Suprapubic skin (tissue), 4 donors: ENCODE measurements at regions not wholly inside any gene's neighbourhood (a gene's known extent, or its start where the extent isn't known, plus 50 kb on each side); places are given as distances from the start of the nearest gene placed in this dataset.

Experiments
- DNase-seq, 2 donors: peaks; one replicate each; pipeline ENCODE4 v3.0.0-alpha.2; 2019; ENCODE audit warnings: low spot score in 2 of 2
- H3K27ac ChIP-seq: fragments of 200-600 bp; sonication (generic); one replicate; pipeline ENCODE4 v1.5.1; 2019
- H3K27me3 ChIP-seq: fragments of 200-600 bp; sonication (generic); one replicate; pipeline ENCODE4 v1.5.1; 2019
- H3K36me3 ChIP-seq: fragments of 200-600 bp; sonication (generic); one replicate; pipeline ENCODE4 v1.5.1; 2019
- H3K4me1 ChIP-seq: fragments of 200-600 bp; sonication (generic); one replicate; pipeline ENCODE4 v1.5.1; 2019
- H3K4me3 ChIP-seq: fragments of 200-600 bp; sonication (generic); one replicate; pipeline ENCODE4 v1.5.1; 2019; ENCODE audit warnings: mild to moderate bottlenecking
- H3K9me3 ChIP-seq: fragments of 200-600 bp; sonication (generic); one replicate; pipeline ENCODE4 v1.5.1; 2019
- CTCF ChIP-seq, 2 donors: fragments of 200-600 bp in 1 of 2; fragments of 450-650 bp in 1 of 2; sonication (generic) in 1 of 2; IDR thresholded peaks; one replicate each; pipeline ENCODE4 v1.5.1; 2016 to 2019; ENCODE audit warnings: antibody characterized with exemption in 2 of 2, mild to moderate bottlenecking in 1 of 2, moderate library complexity in 1 of 2
- EP300 ChIP-seq: sonication (generic); formaldehyde crosslinking; IDR thresholded peaks from one replicate; pipeline ENCODE4 v1.6.1; 2017; ENCODE audit warnings: antibody characterized with exemption
- POLR2A ChIP-seq, 2 donors: fragments of 450-650 bp; IDR thresholded peaks; one replicate each; pipeline ENCODE4 v1.6.1; 2017; ENCODE audit warnings: antibody characterized with exemption in 2 of 2, mild to moderate bottlenecking in 2 of 2, moderate library complexity in 2 of 2
- POLR2AphosphoS5 ChIP-seq, 3 donors: sonication (generic); formaldehyde crosslinking; IDR thresholded peaks; one replicate each; pipeline ENCODE4 v1.6.1; 2017; ENCODE audit warnings: antibody characterized with exemption in 3 of 3
- WGBS: methylation state at CpG from one replicate; pipeline ENCODE4 v1.1.5; 2018; 5-methylcytosine and 5-hydroxymethylcytosine counted together

DNA sequence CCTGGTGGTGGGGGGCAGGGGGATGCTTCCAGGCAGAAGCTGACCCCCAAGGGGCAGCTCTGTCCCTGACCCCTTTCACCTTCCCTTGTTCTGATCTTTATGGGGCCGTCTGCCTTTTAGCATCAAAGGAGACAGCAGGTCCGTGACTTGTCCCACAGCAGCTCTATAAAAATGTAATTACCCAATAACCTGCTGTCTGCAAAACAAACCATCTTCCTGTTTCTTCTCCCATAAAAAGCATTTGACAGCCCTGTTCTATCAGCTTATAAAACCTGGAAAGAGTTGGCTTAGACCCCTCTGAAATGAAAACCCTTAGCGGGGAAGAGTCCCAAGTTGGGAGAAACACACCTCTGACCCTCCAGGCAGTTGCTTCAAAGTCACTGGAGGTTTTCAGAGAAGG, 416.9 kb downstream of the MED13L start:
- Histone ChIP-seq H3K36me3 (no peaks in the 10 kb centered on the region), H3K27ac (no peak overlapping the region), H3K27me3 (no peaks in the 10 kb centered on the region), H3K4me1 (no peaks in the 10 kb centered on the region), H3K4me3 (no peak overlapping the region), H3K9me3 (no peaks in the 10 kb centered on the region)
- TF ChIP-seq POLR2AphosphoS5 (IDR thresholded peaks at IDR 0.05) (no peak), CTCF (IDR thresholded peaks at IDR 0.05) (no peak)
- WGBS, result 74% methylated on average over 3 of the region's 3 CpGs
- no peak for DNase-seq

GRCh38 chr12:115859231-115859630, 418.3 kb downstream of the MED13L start:
- TF ChIP-seq EP300 (no peak), POLR2A (IDR thresholded peaks at IDR 0.05) (no peak), CTCF (IDR thresholded peaks at IDR 0.05) (no peak), POLR2AphosphoS5 (IDR thresholded peaks at IDR 0.05) (no peak)
- H3K4me1 ChIP-seq, result no peaks in the 10 kb centered on the region
- DNase-seq, result no peak
- H3K4me3 ChIP-seq, result no peak overlapping the region
- 37% methylated on average over 6 of the region's 6 CpGs for WGBS
- H3K27me3 ChIP-seq, result no peaks in the 10 kb centered on the region
- H3K36me3 ChIP-seq, result no peaks in the 10 kb centered on the region
- no peaks in the 10 kb centered on the region for H3K9me3 ChIP-seq
- H3K27ac ChIP-seq, result no peak overlapping the region

GRCh38 chr12:115857923-115858322, 419.6 kb downstream of the MED13L start:
- H3K27me3 ChIP-seq, result no peaks in the 10 kb centered on the region
- H3K4me1 ChIP-seq, result no peaks in the 10 kb centered on the region
- no peak overlapping the region for H3K27ac ChIP-seq
- no peak for DNase-seq
- no peak overlapping the region for H3K4me3 ChIP-seq
- 80% methylated on average over 3 of the region's 3 CpGs for WGBS
- H3K9me3 ChIP-seq, result no peaks in the 10 kb centered on the region
- peak in 1 of 3 donors; percentile 44 for TF ChIP-seq POLR2AphosphoS5 (IDR thresholded peaks at IDR 0.05)
- no peak for TF ChIP-seq EP300
- no peak for TF ChIP-seq POLR2A (IDR thresholded peaks at IDR 0.05)
- TF ChIP-seq CTCF (IDR thresholded peaks at IDR 0.05), result no peak
- no peaks in the 10 kb centered on the region for H3K36me3 ChIP-seq

GRCh38 chr12:115857160-115857920, 420.2 kb downstream of the MED13L start:
- WGBS, result 59% methylated on average over 7 of the region's 7 CpGs
- TF ChIP-seq EP300 (no peak), POLR2A (IDR thresholded peaks at IDR 0.05) (no peak), CTCF (IDR thresholded peaks at IDR 0.05) (no peak), POLR2AphosphoS5 (IDR thresholded peaks at IDR 0.05) (no peak)
- no peaks in the 10 kb centered on the region for H3K36me3 ChIP-seq
- no peaks in the 10 kb centered on the region for H3K27me3 ChIP-seq
- H3K4me3 ChIP-seq, result no peak overlapping the region
- H3K27ac ChIP-seq, result no peak overlapping the region
- H3K4me1 ChIP-seq, result no peaks in the 10 kb centered on the region
- no peaks in the 10 kb centered on the region for H3K9me3 ChIP-seq
- DNase-seq, result no peak

DNA sequence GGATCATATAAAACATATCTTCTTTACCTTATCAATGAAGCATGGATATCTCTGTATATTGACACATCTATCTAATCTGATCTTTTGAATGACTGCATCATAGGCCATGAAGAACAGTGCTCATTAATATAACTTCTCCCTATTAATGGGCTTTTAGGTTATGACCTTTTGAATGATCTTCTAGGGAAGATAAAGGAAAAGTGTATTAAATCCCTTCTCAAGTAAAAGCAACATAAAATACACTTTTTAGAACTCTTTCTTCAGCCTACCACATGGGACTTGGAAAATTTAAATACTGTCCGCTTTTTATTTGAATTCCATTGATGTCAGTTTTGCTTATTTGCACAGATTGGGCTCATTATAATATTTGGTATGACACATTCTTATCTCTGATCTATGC, 425.4 kb downstream of the MED13L start:
- Histone ChIP-seq H3K9me3 (no peaks in the 10 kb centered on the region), H3K4me3 (no peak overlapping the region), H3K4me1 (no peaks in the 10 kb centered on the region), H3K27me3 (no peaks in the 10 kb centered on the region), H3K27ac (no peak overlapping the region), H3K36me3 (no peaks in the 10 kb centered on the region)
- WGBS, result 73% methylated on average over 1 of the region's 1 CpG
- TF ChIP-seq CTCF (IDR thresholded peaks at IDR 0.05), result no peak
- no peak for TF ChIP-seq EP300
- TF ChIP-seq POLR2A (IDR thresholded peaks at IDR 0.05), result no peak
- no peak for TF ChIP-seq POLR2AphosphoS5 (IDR thresholded peaks at IDR 0.05)
- DNase-seq, result no peak
